PC-3 (cell line): ENCODE measurements at regions not wholly inside any gene's neighbourhood (a gene's known extent, or its start where the extent isn't known, plus 50 kb on each side); places are given as distances from the start of the nearest gene placed in this dataset.

Experiments used
- EZH2 ChIP-seq: fragments of 300-600 bp; sonication (generic); IDR thresholded peaks from one replicate; pipeline ENCODE4 v1.6.1; 2017; ENCODE audit warnings: antibody characterized with exemption, mild to moderate bottlenecking, low read length; ENCODE audit not compliant: unreplicated experiment
- TF ChIP-seq, protein P1 (sequence below): fragments of 300-600 bp; sonication (generic); conservative IDR thresholded peaks from 2 replicates; pipeline ENCODE4 v1.5.1; 2017; ENCODE audit warnings: antibody characterized with exemption, low read depth, mild to moderate bottlenecking, low read length

DNA sequence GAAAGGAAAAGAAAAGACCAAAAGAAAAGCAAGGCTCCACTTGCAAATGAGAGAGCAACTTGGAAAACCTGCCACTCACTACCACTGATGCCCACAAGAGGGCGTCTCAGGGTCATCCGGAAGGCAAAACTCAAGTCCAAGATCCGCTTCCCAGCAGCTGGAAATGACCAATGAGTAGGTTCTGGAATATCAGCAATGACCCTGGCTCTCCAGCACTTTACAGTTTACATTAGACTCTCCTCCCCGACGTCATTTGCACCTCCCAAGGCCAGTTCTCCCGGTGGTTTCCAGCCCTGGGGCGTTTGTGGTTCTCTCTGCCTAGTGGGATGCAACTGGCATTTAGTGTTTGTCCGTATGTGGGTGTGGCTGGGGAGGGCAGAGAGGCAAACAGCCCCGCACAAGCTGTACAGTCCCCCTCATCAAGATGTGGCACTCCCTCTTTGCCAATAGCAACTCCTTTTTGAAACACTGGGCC is 193.8 kb upstream of the ZNF618 start:
- TF ChIP-seq, protein P1, sequence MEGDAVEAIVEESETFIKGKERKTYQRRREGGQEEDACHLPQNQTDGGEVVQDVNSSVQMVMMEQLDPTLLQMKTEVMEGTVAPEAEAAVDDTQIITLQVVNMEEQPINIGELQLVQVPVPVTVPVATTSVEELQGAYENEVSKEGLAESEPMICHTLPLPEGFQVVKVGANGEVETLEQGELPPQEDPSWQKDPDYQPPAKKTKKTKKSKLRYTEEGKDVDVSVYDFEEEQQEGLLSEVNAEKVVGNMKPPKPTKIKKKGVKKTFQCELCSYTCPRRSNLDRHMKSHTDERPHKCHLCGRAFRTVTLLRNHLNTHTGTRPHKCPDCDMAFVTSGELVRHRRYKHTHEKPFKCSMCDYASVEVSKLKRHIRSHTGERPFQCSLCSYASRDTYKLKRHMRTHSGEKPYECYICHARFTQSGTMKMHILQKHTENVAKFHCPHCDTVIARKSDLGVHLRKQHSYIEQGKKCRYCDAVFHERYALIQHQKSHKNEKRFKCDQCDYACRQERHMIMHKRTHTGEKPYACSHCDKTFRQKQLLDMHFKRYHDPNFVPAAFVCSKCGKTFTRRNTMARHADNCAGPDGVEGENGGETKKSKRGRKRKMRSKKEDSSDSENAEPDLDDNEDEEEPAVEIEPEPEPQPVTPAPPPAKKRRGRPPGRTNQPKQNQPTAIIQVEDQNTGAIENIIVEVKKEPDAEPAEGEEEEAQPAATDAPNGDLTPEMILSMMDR = peak; percentile 82
- no peak for TF ChIP-seq EZH2
